Ovary (tissue), 3 donors: ENCODE measurements at regions not wholly inside any gene's neighbourhood (a gene's known extent, or its start where the extent isn't known, plus 50 kb on each side); places are given as distances from the start of the nearest gene placed in this dataset.

Experiments used
- CTCF ChIP-seq, 3 donors: fragments of 450-650 bp in 2 of 3; fragments of 200-600 bp in 1 of 3; IDR thresholded peaks; one replicate each; pipeline versions ENCODE4 v1.5.1 to v1.8.0; 2016 to 2022; ENCODE audit warnings: antibody characterized with exemption in 3 of 3, mild to moderate bottlenecking in 1 of 3
- EP300 ChIP-seq: sonication (generic); formaldehyde crosslinking; IDR thresholded peaks from one replicate; pipeline ENCODE4 v1.6.1; 2017; ENCODE audit warnings: antibody characterized with exemption
- POLR2A ChIP-seq: fragments of 450-650 bp; IDR thresholded peaks from one replicate; pipeline ENCODE4 v1.6.1; 2017; ENCODE audit warnings: antibody characterized with exemption, mild to moderate bottlenecking, moderate library complexity
- donor health status: DM: no; HTN: no; CAD: no.

- no peak for TF ChIP-seq POLR2A
- TF ChIP-seq CTCF (IDR thresholded peaks at IDR 0.05) = no peak
- no peak for TF ChIP-seq EP300
Observed at GRCh38 chr9:129266536-129266935, 88.5 kb upstream of the IER5L start.
